A549 (cell line): ENCODE measurements at regions not wholly inside any gene's neighbourhood (a gene's known extent, or its start where the extent isn't known, plus 50 kb on each side); places are given as distances from the start of the nearest gene placed in this dataset.

Experiments
- CEBPB ChIP-seq, 2 experiments: fragments of >200 bp in 1 of 2; sonication (Bioruptor Twin) in 1 of 2; formaldehyde crosslinking in 1 of 2; IDR thresholded peaks; 2 replicates each; pipeline ENCODE4 v1.6.1; 2012 to 2016
- CHD2 ChIP-seq: fragments of 150-350 bp; IDR thresholded peaks from 2 replicates; pipeline ENCODE4 v1.6.1; 2014; ENCODE audit warnings: low read length; ENCODE audit not compliant: partially characterized antibody
- FOSL2 ChIP-seq, 2 experiments: fragments of 450-650 bp in 1 of 2; fragments of >200 bp in 1 of 2; sonication (Bioruptor Twin) in 1 of 2; formaldehyde crosslinking; IDR thresholded peaks; 2 replicates each; pipeline versions ENCODE4 v1.5.0 to v1.6.1; 2016 to 2020; ENCODE audit warnings: mild to moderate bottlenecking in 1 of 2, moderate library complexity in 1 of 2
- HDAC2 ChIP-seq: fragments of 200-600 bp; sonication (generic); IDR thresholded peaks from 2 replicates; pipeline ENCODE4 v1.6.1; 2016
- KDM5A ChIP-seq: fragments of 200-600 bp; sonication (generic); IDR thresholded peaks from 2 replicates; pipeline ENCODE4 v1.6.1; 2016; ENCODE audit warnings: antibody characterized with exemption, mild to moderate bottlenecking
- MAZ ChIP-seq: fragments of 150-350 bp; IDR thresholded peaks from 2 replicates; pipeline ENCODE4 v1.6.1; 2014; ENCODE audit warnings: antibody characterized with exemption, low read depth, low read length, borderline replicate concordance
- POLR2A ChIP-seq: IDR thresholded peaks from 2 replicates; pipeline ENCODE4 v1.6.1; 2012; ENCODE audit warnings: mild to moderate bottlenecking, low read length
- RAD21 ChIP-seq, 2 experiments: fragments of >200 bp in 1 of 2; sonication (Bioruptor Twin) in 1 of 2; formaldehyde crosslinking in 1 of 2; IDR thresholded peaks in 1 of 2; conservative IDR thresholded peaks in 1 of 2; 2 replicates in 1 of 2; 3 replicates in 1 of 2; pipeline ENCODE4 v1.6.1; 2012 to 2018; ENCODE audit warnings: inconsistent platforms in 1 of 2
- REST ChIP-seq: fragments of 200-600 bp; sonication (generic); IDR thresholded peaks from 2 replicates; pipeline ENCODE4 v1.6.1; 2016; ENCODE audit warnings: antibody characterized with exemption, mild to moderate bottlenecking, moderate library complexity
- TF ChIP-seq, protein P1 (sequence below): fragments of >200 bp; sonication (Bioruptor Twin); formaldehyde crosslinking; IDR thresholded peaks from 3 replicates; pipeline ENCODE4 v1.5.1; 2016
- TF ChIP-seq, protein P2 (sequence below): fragments of 150-350 bp; IDR thresholded peaks from 2 replicates; pipeline ENCODE4 v1.6.1; 2014; ENCODE audit warnings: low read depth, mild to moderate bottlenecking, low read length

GRCh38 chr6:117157448-117157847, 107.9 kb upstream of the VGLL2 start:
- no peak for TF ChIP-seq FOSL2 (IDR thresholded peaks at IDR 0.05)
- TF ChIP-seq FOSL2 (CRISPR knock-in tag; IDR thresholded peaks at IDR 0.05): no peak
- TF ChIP-seq CHD2: no peak
- TF ChIP-seq, protein P1, sequence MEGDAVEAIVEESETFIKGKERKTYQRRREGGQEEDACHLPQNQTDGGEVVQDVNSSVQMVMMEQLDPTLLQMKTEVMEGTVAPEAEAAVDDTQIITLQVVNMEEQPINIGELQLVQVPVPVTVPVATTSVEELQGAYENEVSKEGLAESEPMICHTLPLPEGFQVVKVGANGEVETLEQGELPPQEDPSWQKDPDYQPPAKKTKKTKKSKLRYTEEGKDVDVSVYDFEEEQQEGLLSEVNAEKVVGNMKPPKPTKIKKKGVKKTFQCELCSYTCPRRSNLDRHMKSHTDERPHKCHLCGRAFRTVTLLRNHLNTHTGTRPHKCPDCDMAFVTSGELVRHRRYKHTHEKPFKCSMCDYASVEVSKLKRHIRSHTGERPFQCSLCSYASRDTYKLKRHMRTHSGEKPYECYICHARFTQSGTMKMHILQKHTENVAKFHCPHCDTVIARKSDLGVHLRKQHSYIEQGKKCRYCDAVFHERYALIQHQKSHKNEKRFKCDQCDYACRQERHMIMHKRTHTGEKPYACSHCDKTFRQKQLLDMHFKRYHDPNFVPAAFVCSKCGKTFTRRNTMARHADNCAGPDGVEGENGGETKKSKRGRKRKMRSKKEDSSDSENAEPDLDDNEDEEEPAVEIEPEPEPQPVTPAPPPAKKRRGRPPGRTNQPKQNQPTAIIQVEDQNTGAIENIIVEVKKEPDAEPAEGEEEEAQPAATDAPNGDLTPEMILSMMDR: no peak
- no peak for TF ChIP-seq MAZ
- TF ChIP-seq POLR2A: no peak
- no peak for TF ChIP-seq CEBPB (IDR thresholded peaks at IDR 0.05)
- TF ChIP-seq REST: no peak
- no peak for TF ChIP-seq KDM5A
- TF ChIP-seq, protein P2, sequence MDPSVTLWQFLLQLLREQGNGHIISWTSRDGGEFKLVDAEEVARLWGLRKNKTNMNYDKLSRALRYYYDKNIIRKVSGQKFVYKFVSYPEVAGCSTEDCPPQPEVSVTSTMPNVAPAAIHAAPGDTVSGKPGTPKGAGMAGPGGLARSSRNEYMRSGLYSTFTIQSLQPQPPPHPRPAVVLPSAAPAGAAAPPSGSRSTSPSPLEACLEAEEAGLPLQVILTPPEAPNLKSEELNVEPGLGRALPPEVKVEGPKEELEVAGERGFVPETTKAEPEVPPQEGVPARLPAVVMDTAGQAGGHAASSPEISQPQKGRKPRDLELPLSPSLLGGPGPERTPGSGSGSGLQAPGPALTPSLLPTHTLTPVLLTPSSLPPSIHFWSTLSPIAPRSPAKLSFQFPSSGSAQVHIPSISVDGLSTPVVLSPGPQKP: no peak
- TF ChIP-seq HDAC2: no peak
- no peak for TF ChIP-seq RAD21 (conservative IDR thresholded peaks at IDR 0.05 in 1 of 2, IDR thresholded peaks at IDR 0.05 in 1 of 2)
